GM12864 (cell line): ENCODE measurements at regions not wholly inside any gene's neighbourhood (a gene's known extent, or its start where the extent isn't known, plus 50 kb on each side); places are given as distances from the start of the nearest gene placed in this dataset.

Source experiments
- DNase-seq: peaks from one replicate; pipeline ENCODE4 v3.0.0-alpha.2; 2011; ENCODE audit warnings: low read depth
- H3K4me3 ChIP-seq: 2 replicates; pipeline ENCODE4 v1.5.1; 2011; ENCODE audit warnings: mild to moderate bottlenecking, low read depth, low read length, control low read depth
- CTCF ChIP-seq: IDR thresholded peaks from 2 replicates; pipeline ENCODE4 v1.5.1; 2011; ENCODE audit warnings: low read depth, mild to moderate bottlenecking, moderate library complexity, low read length, control low read depth, inconsistent platforms; ENCODE audit errors: missing control alignments

- H3K4me3 ChIP-seq: no peak overlapping the region
- peak; percentile 36 for DNase-seq
- TF ChIP-seq CTCF: no peak
These were observed 128.7 kb upstream of the TOP3B start for GRCh38 chr22:22111267-22111751.

- TF ChIP-seq CTCF: peak; percentile 85
- peak; percentile 61 for DNase-seq
- H3K4me3 ChIP-seq: no peak overlapping the region
These were observed 128.1 kb upstream of the TOP3B start for GRCh38 chr22:22110548-22111266.

- TF ChIP-seq CTCF: peak; percentile 44
- no peak overlapping the region for H3K4me3 ChIP-seq
- no peak for DNase-seq
These were observed 127.3 kb upstream of the TOP3B start for GRCh38 chr22:22109693-22110466.

GRCh38 chr22:22106855-22107254 lies 124.3 kb upstream of the TOP3B start:
- TF ChIP-seq CTCF: no peak
- no peak for DNase-seq
- H3K4me3 ChIP-seq: no peak overlapping the region

- no peak for TF ChIP-seq CTCF
- DNase-seq: no peak
These were observed 122.8 kb upstream of the TOP3B start for GRCh38 chr22:22105364-22105763.

GRCh38 chr22:22103078-22103875 lies 120.7 kb upstream of the TOP3B start:
- DNase-seq: no peak
- TF ChIP-seq CTCF: peak; percentile 73
- no peak overlapping the region for H3K4me3 ChIP-seq

More at GRCh38 chr22:22105364-22105763, 122.8 kb upstream of the TOP3B start:
- no peak overlapping the region for H3K4me3 ChIP-seq
